ENCODE measurements at regions not wholly inside any gene's neighbourhood (a gene's known extent, or its start where the extent isn't known, plus 50 kb on each side); places are given as distances from the start of the nearest gene placed in this dataset.

- H3K4me3 ChIP-seq, result no peak overlapping the region
- H3K9me3 ChIP-seq, result no peaks in the 10 kb centered on the region
- TF ChIP-seq CTCF (IDR thresholded peaks at IDR 0.05), result no peak
- TF ChIP-seq POLR2A (IDR thresholded peaks at IDR 0.05), result no peak
- DNase-seq, result no peak
- H3K4me1 ChIP-seq, result no peaks in the 10 kb centered on the region
- H3K27ac ChIP-seq, result no peak overlapping the region
- no peaks in the 10 kb centered on the region for H3K36me3 ChIP-seq
- no peaks in the 10 kb centered on the region for H3K27me3 ChIP-seq
These were observed 129.7 kb upstream of the ROPN1 start for GRCh38 chr3:124121379-124122312.

GRCh38 chr3:124125315-124125714, 133.4 kb upstream of the ROPN1 start:
- H3K9me3 ChIP-seq, result no peaks in the 10 kb centered on the region
- no peak overlapping the region for H3K4me3 ChIP-seq
- TF ChIP-seq POLR2A (IDR thresholded peaks at IDR 0.05) (no peak), CTCF (IDR thresholded peaks at IDR 0.05) (no peak)
- DNase-seq, result no peak
- H3K27ac ChIP-seq, result no peak overlapping the region
- H3K4me1 ChIP-seq, result no peaks in the 10 kb centered on the region
- no peaks in the 10 kb centered on the region for H3K27me3 ChIP-seq
- no peaks in the 10 kb centered on the region for H3K36me3 ChIP-seq

GRCh38 chr3:124126436-124127023, 134.6 kb upstream of the ROPN1 start:
- TF ChIP-seq CTCF (IDR thresholded peaks at IDR 0.05) (no peak), POLR2A (IDR thresholded peaks at IDR 0.05) (no peak)
- no peak overlapping the region for H3K4me3 ChIP-seq
- no peaks in the 10 kb centered on the region for H3K4me1 ChIP-seq
- DNase-seq, result no peak
- no peaks in the 10 kb centered on the region for H3K27me3 ChIP-seq
- H3K27ac ChIP-seq, result no peak overlapping the region
- H3K9me3 ChIP-seq, result no peaks in the 10 kb centered on the region
- no peaks in the 10 kb centered on the region for H3K36me3 ChIP-seq

GRCh38 chr3:124131158-124131557, 139.2 kb upstream of the ROPN1 start:
- H3K27ac ChIP-seq, result no peak overlapping the region
- H3K4me1 ChIP-seq, result no peaks in the 10 kb centered on the region
- no peak overlapping the region for H3K4me3 ChIP-seq
- no peaks in the 10 kb centered on the region for H3K9me3 ChIP-seq
- no peak for TF ChIP-seq POLR2A (IDR thresholded peaks at IDR 0.05)
- no peak for TF ChIP-seq CTCF (IDR thresholded peaks at IDR 0.05)
- no peaks in the 10 kb centered on the region for H3K27me3 ChIP-seq
- DNase-seq, result no peak
- H3K36me3 ChIP-seq, result no peaks in the 10 kb centered on the region

- no peaks in the 10 kb centered on the region for H3K9me3 ChIP-seq
- no peaks in the 10 kb centered on the region for H3K36me3 ChIP-seq
- DNase-seq, result no peak
- H3K4me1 ChIP-seq, result no peaks in the 10 kb centered on the region
- no peaks in the 10 kb centered on the region for H3K27me3 ChIP-seq
- H3K4me3 ChIP-seq, result no peak overlapping the region
- H3K27ac ChIP-seq, result no peak overlapping the region
- TF ChIP-seq POLR2A (IDR thresholded peaks at IDR 0.05), result no peak
- TF ChIP-seq CTCF (IDR thresholded peaks at IDR 0.05), result no peak
These were observed 139.7 kb upstream of the ROPN1 start for GRCh38 chr3:124131580-124131979.

Measured in Peyer's patch (tissue), 4 donors.